ENCODE measurements at regions not wholly inside any gene's neighbourhood (a gene's known extent, or its start where the extent isn't known, plus 50 kb on each side); places are given as distances from the start of the nearest gene placed in this dataset.

- ChIA-PET CTCF (no interaction called here), POLR2A (ENCODE audit: unreplicated experiment) (no interaction called here)
- no peaks in the 10 kb centered on the region for H3K9me3 ChIP-seq (ENCODE audit: low read length)
- no peaks in the 10 kb centered on the region for H3K27me3 ChIP-seq (ENCODE audit: low read length)
- H2AFZ ChIP-seq (ENCODE audit: low read length): no peak overlapping the region
- no peaks in the 10 kb centered on the region for H4K20me1 ChIP-seq (ENCODE audit: low read length)
- no peaks in the 10 kb centered on the region for H3K79me2 ChIP-seq (ENCODE audit: low read length)
- no peak overlapping the region for H3K4me3 ChIP-seq (ENCODE audit: low read length)
- TF ChIP-seq EZH2 (IDR thresholded peaks at IDR 0.05; ENCODE audit: low read length, unreplicated experiment) (no peak), EZH2phosphoT487 (IDR thresholded peaks at IDR 0.05; ENCODE audit: borderline replicate concordance, low read length) (no peak)
- TF ChIP-seq, protein P1, sequence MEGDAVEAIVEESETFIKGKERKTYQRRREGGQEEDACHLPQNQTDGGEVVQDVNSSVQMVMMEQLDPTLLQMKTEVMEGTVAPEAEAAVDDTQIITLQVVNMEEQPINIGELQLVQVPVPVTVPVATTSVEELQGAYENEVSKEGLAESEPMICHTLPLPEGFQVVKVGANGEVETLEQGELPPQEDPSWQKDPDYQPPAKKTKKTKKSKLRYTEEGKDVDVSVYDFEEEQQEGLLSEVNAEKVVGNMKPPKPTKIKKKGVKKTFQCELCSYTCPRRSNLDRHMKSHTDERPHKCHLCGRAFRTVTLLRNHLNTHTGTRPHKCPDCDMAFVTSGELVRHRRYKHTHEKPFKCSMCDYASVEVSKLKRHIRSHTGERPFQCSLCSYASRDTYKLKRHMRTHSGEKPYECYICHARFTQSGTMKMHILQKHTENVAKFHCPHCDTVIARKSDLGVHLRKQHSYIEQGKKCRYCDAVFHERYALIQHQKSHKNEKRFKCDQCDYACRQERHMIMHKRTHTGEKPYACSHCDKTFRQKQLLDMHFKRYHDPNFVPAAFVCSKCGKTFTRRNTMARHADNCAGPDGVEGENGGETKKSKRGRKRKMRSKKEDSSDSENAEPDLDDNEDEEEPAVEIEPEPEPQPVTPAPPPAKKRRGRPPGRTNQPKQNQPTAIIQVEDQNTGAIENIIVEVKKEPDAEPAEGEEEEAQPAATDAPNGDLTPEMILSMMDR (conservative IDR thresholded peaks at IDR 0.05; ENCODE audit: low read depth, low read length): no peak
- no TSS peak for BruUV-seq (replicated peaks)
- H3F3A ChIP-seq (ENCODE audit: low read length, unreplicated experiment): no peaks in the 10 kb centered on the region
- H3K36me3 ChIP-seq (ENCODE audit: low read depth, low read length): no peaks in the 10 kb centered on the region
- H3K9me2 ChIP-seq (replicated peaks; ENCODE audit: low read length): no peaks in the 10 kb centered on the region
- no peaks in the 10 kb centered on the region for H3K4me1 ChIP-seq (ENCODE audit: insufficient read depth, low read length)
- H3K27ac ChIP-seq (ENCODE audit: low read length): no peak overlapping the region
- intact Hi-C loops (cut with micrococcal nuclease): no loop called here
- no peak for ATAC-seq
- H3K4me2 ChIP-seq (ENCODE audit: low read length): no peak overlapping the region
- no peak for DNase-seq
- H3K9ac ChIP-seq (ENCODE audit: low read length): no peak overlapping the region
These were observed 911.2 kb upstream of the PIK3C3 start for GRCh38 chr18:41043876-41044275.

DNA sequence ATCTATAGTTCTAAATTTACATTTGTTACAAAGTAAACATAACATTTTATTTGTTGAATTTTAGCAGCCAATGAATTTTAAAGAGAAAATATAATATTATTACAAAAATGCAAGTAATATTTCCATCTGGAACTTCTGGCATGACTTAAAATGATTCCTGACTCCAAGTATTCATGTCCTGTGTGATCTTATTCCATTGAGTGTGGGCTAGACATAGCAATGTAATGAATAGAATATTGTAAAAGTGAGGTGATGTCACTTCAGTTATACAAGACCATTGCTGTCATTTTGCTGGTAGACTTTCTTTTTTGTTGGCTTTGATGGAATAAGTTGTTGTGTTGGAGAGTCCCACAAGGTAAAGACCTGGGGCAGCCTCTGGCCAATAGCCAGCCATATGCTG is 912.2 kb upstream of the PIK3C3 start:
- no peaks in the 10 kb centered on the region for H4K20me1 ChIP-seq (ENCODE audit: low read length)
- no peaks in the 10 kb centered on the region for H3K36me3 ChIP-seq (ENCODE audit: low read depth, low read length)
- no peak for ATAC-seq
- TF ChIP-seq EZH2phosphoT487 (IDR thresholded peaks at IDR 0.05; ENCODE audit: borderline replicate concordance, low read length) (no peak), EZH2 (IDR thresholded peaks at IDR 0.05; ENCODE audit: low read length, unreplicated experiment) (no peak)
- TF ChIP-seq, protein P1 (conservative IDR thresholded peaks at IDR 0.05; ENCODE audit: low read depth, low read length): no peak
- ChIA-PET CTCF (no interaction called here), POLR2A (ENCODE audit: unreplicated experiment) (no interaction called here)
- intact Hi-C loops (cut with micrococcal nuclease): no loop called here
- no peak overlapping the region for H2AFZ ChIP-seq (ENCODE audit: low read length)
- H3K4me3 ChIP-seq (ENCODE audit: low read length): no peak overlapping the region
- no peak overlapping the region for H3K27ac ChIP-seq (ENCODE audit: low read length)
- no peak overlapping the region for H3K9ac ChIP-seq (ENCODE audit: low read length)
- no TSS peak for BruUV-seq (replicated peaks)
- no peaks in the 10 kb centered on the region for H3K79me2 ChIP-seq (ENCODE audit: low read length)
- H3K27me3 ChIP-seq (ENCODE audit: low read length): no peaks in the 10 kb centered on the region
- no peaks in the 10 kb centered on the region for H3K9me2 ChIP-seq (replicated peaks; ENCODE audit: low read length)
- no peaks in the 10 kb centered on the region for H3K9me3 ChIP-seq (ENCODE audit: low read length)
- no peaks in the 10 kb centered on the region for H3F3A ChIP-seq (ENCODE audit: low read length, unreplicated experiment)
- no peak overlapping the region for H3K4me2 ChIP-seq (ENCODE audit: low read length)
- H3K4me1 ChIP-seq (ENCODE audit: insufficient read depth, low read length): no peaks in the 10 kb centered on the region
- DNase-seq: no peak

GRCh38 chr18:41038071-41038470 is 917.0 kb upstream of the PIK3C3 start:
- H3K9ac ChIP-seq (ENCODE audit: low read length): no peak overlapping the region
- H2AFZ ChIP-seq (ENCODE audit: low read length): no peak overlapping the region
- no peaks in the 10 kb centered on the region for H3K79me2 ChIP-seq (ENCODE audit: low read length)
- no peaks in the 10 kb centered on the region for H3K27me3 ChIP-seq (ENCODE audit: low read length)
- DNase-seq (peak; percentile 6), ATAC-seq (no peak)
- H3K9me3 ChIP-seq (ENCODE audit: low read length): no peaks in the 10 kb centered on the region
- no peak overlapping the region for H3K27ac ChIP-seq (ENCODE audit: low read length)
- H3F3A ChIP-seq (ENCODE audit: low read length, unreplicated experiment): no peaks in the 10 kb centered on the region
- H3K36me3 ChIP-seq (ENCODE audit: low read depth, low read length): no peaks in the 10 kb centered on the region
- H4K20me1 ChIP-seq (ENCODE audit: low read length): no peaks in the 10 kb centered on the region
- H3K4me2 ChIP-seq (ENCODE audit: low read length): no peak overlapping the region
- no peak overlapping the region for H3K4me3 ChIP-seq (ENCODE audit: low read length)
- BruUV-seq (replicated peaks): no TSS peak
- H3K9me2 ChIP-seq (replicated peaks; ENCODE audit: low read length): no peaks in the 10 kb centered on the region
- intact Hi-C loops (cut with micrococcal nuclease): no loop called here
- H3K4me1 ChIP-seq (ENCODE audit: insufficient read depth, low read length): no peaks in the 10 kb centered on the region
- CTCF ChIA-PET: no interaction called here
- TF ChIP-seq, protein P1 (conservative IDR thresholded peaks at IDR 0.05; ENCODE audit: low read depth, low read length): no peak
- TF ChIP-seq EZH2 (IDR thresholded peaks at IDR 0.05; ENCODE audit: low read length, unreplicated experiment): no peak
- no peak for TF ChIP-seq EZH2phosphoT487 (IDR thresholded peaks at IDR 0.05; ENCODE audit: borderline replicate concordance, low read length)
- POLR2A ChIA-PET (ENCODE audit: unreplicated experiment): no interaction called here
